RWPE2 (cell line): ENCODE measurements at regions not wholly inside any gene's neighbourhood (a gene's known extent, or its start where the extent isn't known, plus 50 kb on each side); places are given as distances from the start of the nearest gene placed in this dataset.

Experiments
- ATAC-seq: fragments of 200-7000 bp; cut with Tn5 transposase; 3 replicates; pipeline ENCODE4 v1.9.1; 2021; ENCODE audit warnings: low read depth
- DNase-seq: peaks from one replicate; pipeline ENCODE4 v3.0.0-alpha.2; 2020; ENCODE audit warnings: low spot score
- H3K27ac ChIP-seq: fragments of 450-650 bp; 2 replicates; pipeline ENCODE4 v1.5.1; 2017; ENCODE audit warnings: mild to moderate bottlenecking; ENCODE audit not compliant: poor library complexity, severe bottlenecking
- H3K27me3 ChIP-seq: fragments of 250-450 bp; sonication (Bioruptor Pico); 2 replicates; pipeline ENCODE4 v1.5.1; 2021; ENCODE audit warnings: mild to moderate bottlenecking, moderate library complexity; ENCODE audit not compliant: insufficient read depth, poor library complexity, severe bottlenecking
- H3K36me3 ChIP-seq: fragments of 250-450 bp; sonication (Bioruptor Pico); 2 replicates; pipeline ENCODE4 v1.5.1; 2020; ENCODE audit warnings: low read depth, mild to moderate bottlenecking, moderate library complexity
- H3K4me1 ChIP-seq: fragments of 250-450 bp; sonication (Bioruptor Pico); 2 replicates; pipeline ENCODE4 v1.5.1; 2021; ENCODE audit warnings: mild to moderate bottlenecking, moderate library complexity; ENCODE audit not compliant: insufficient read depth, poor library complexity, severe bottlenecking
- H3K4me3 ChIP-seq: fragments of 250-450 bp; sonication (Bioruptor Pico); 2 replicates; pipeline ENCODE4 v1.5.1; 2021; ENCODE audit warnings: mild to moderate bottlenecking, moderate library complexity; ENCODE audit not compliant: severe bottlenecking
- H3K9me3 ChIP-seq: fragments of 250-450 bp; sonication (Bioruptor Pico); 2 replicates; pipeline ENCODE4 v1.5.1; 2021; ENCODE audit warnings: mild to moderate bottlenecking, moderate library complexity; ENCODE audit not compliant: severe bottlenecking
- TF ChIP-seq, protein P1 (sequence below): fragments of 450-650 bp; IDR thresholded peaks from one replicate; pipeline ENCODE4 v1.5.1; 2017; ENCODE audit warnings: mild to moderate bottlenecking, moderate library complexity; ENCODE audit not compliant: poor library complexity, severe bottlenecking

DNA sequence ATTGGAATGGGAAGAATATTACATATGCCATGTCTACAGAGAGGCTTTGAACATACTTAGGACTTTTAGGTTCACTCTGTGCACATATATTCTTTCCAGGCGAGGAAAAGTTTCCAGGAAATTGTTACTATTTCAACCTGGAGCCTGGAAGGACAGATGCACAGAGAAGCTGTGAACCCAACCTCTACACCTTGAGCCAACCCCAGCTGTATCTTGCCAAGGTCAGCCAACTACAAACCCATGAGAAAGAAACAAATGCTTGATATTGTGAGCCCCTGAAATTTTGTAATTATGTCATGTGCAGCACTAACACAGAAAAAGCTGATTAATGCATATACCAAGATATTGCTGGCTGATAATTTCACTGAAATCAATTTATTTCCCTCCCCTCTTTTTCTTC, 404.9 kb downstream of the GLRX3 start:
- no peak for DNase-seq
- H3K36me3 ChIP-seq = no peaks in the 10 kb centered on the region
- no peak overlapping the region for H3K4me3 ChIP-seq
- TF ChIP-seq, protein P1, sequence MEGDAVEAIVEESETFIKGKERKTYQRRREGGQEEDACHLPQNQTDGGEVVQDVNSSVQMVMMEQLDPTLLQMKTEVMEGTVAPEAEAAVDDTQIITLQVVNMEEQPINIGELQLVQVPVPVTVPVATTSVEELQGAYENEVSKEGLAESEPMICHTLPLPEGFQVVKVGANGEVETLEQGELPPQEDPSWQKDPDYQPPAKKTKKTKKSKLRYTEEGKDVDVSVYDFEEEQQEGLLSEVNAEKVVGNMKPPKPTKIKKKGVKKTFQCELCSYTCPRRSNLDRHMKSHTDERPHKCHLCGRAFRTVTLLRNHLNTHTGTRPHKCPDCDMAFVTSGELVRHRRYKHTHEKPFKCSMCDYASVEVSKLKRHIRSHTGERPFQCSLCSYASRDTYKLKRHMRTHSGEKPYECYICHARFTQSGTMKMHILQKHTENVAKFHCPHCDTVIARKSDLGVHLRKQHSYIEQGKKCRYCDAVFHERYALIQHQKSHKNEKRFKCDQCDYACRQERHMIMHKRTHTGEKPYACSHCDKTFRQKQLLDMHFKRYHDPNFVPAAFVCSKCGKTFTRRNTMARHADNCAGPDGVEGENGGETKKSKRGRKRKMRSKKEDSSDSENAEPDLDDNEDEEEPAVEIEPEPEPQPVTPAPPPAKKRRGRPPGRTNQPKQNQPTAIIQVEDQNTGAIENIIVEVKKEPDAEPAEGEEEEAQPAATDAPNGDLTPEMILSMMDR = no peak
- H3K9me3 ChIP-seq = no peaks in the 10 kb centered on the region
- ATAC-seq = no peak
- no peaks in the 10 kb centered on the region for H3K4me1 ChIP-seq
- no peak overlapping the region for H3K27ac ChIP-seq
- H3K27me3 ChIP-seq = no peaks in the 10 kb centered on the region

DNA sequence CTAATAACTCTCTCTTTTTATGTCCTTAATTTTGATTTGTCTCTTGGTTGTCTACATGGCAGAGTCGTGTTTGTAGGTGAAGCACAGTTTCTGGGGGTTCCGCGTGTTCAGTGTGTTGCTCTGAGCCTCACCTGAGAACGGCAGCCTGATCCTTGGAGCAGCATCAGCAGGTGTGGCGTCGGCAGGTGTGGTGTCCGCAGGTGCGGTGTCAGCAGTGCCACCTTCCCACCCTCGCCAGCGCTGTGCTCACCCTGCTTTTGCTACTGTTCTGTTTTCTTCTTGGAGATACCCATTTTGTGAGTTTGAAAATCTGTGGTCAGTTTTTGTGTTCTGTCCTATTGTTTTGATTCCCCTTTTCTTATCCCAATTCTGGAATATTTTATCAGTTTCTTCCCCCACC, 406.6 kb downstream of the GLRX3 start:
- Histone ChIP-seq H3K27ac (no peak overlapping the region), H3K4me3 (no peak overlapping the region), H3K4me1 (no peaks in the 10 kb centered on the region), H3K9me3 (no peaks in the 10 kb centered on the region), H3K27me3 (no peaks in the 10 kb centered on the region), H3K36me3 (no peaks in the 10 kb centered on the region)
- ATAC-seq (no peak), DNase-seq (no peak)
- TF ChIP-seq, protein P1 = no peak

DNA sequence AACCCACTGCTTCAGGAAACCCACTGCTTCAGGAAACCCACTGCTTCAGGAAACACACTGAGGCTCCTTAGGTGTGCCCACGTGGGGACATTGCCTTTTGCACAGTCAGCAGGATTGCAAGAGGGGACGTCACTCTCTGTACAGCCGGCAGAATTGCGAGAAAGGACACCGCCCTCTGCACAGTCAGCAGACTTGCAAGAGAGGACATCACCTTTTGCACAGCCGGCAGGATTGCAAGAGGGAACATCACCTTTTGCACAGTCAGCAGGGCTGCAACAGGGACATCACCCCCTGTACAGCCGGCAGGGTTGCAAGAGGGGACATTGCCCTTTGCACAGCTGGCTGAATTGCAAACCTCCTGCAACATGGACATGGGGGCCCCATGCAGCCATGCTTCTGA, 407.6 kb downstream of the GLRX3 start:
- Histone ChIP-seq H3K4me1 (no peaks in the 10 kb centered on the region), H3K27me3 (no peaks in the 10 kb centered on the region), H3K27ac (no peak overlapping the region), H3K36me3 (no peaks in the 10 kb centered on the region), H3K9me3 (no peaks in the 10 kb centered on the region), H3K4me3 (no peak overlapping the region)
- TF ChIP-seq, protein P1 = no peak
- ATAC-seq (no peak), DNase-seq (no peak)

DNA sequence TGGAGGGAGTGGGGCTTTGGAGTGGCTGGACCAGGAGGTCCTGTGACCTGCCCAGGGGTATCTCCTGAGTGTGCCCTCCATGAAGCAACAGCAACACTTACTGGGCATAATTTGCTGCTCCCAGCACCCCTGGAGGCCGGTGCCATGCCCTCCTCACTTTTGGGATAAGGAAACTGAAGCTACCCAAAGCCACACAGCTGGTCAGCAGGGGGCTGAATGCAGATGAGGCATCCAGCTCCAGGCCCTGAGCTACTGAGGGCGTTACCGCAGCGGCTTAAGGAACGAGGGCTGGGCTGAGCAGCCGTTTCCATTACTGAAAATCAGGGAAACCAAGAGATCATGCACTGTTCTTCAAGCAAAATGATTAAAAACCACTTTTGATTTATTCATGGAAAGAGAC, 408.9 kb downstream of the GLRX3 start:
- TF ChIP-seq, protein P1 = no peak
- H3K9me3 ChIP-seq = no peaks in the 10 kb centered on the region
- H3K27me3 ChIP-seq = no peaks in the 10 kb centered on the region
- H3K4me1 ChIP-seq = no peaks in the 10 kb centered on the region
- no peak overlapping the region for H3K27ac ChIP-seq
- no peak for DNase-seq
- no peaks in the 10 kb centered on the region for H3K36me3 ChIP-seq
- H3K4me3 ChIP-seq = no peak overlapping the region
- ATAC-seq = no peak

DNA sequence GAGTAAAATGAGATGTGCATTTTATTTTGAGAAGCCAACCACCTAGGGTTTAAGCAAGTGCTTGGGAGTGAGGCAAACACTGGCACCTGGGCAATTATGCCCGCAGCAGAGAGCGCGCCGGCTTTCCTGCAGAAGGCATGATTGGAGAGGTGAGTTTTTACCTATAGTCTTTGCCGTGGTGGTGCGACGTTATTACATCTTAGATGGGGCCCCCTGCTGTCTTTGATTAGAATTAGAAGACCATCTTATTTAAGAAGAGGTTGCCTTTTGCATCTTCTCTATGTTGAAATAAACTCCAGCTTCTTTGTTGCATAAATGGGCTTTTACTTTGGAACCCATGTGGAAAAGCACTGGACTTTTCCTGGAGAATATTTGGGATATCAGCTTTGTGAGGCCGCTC, 409.5 kb downstream of the GLRX3 start:
- ATAC-seq = no peak
- no peaks in the 10 kb centered on the region for H3K36me3 ChIP-seq
- no peak for DNase-seq
- H3K4me1 ChIP-seq = no peaks in the 10 kb centered on the region
- H3K27me3 ChIP-seq = no peaks in the 10 kb centered on the region
- H3K9me3 ChIP-seq = no peaks in the 10 kb centered on the region
- TF ChIP-seq, protein P1 = no peak
- H3K4me3 ChIP-seq = no peak overlapping the region
- H3K27ac ChIP-seq = no peak overlapping the region
